OCI-LY3 (cell line): ENCODE measurements at regions not wholly inside any gene's neighbourhood (a gene's known extent, or its start where the extent isn't known, plus 50 kb on each side); places are given as distances from the start of the nearest gene placed in this dataset.

ENCODE experiments used
- CTCF ChIP-seq: fragments of 200-600, 300-600 bp; sonication (generic); IDR thresholded peaks from 2 replicates; pipeline ENCODE4 v1.5.1; 2014; ENCODE audit warnings: antibody characterized with exemption, low read length, low read depth
- EZH2phosphoT487 ChIP-seq: fragments of 200-600 bp; shearing (Covaris generic); IDR thresholded peaks from 2 replicates; pipeline ENCODE4 v1.6.1; 2018; ENCODE audit warnings: antibody characterized with exemption, mixed run types, low read depth

DNA sequence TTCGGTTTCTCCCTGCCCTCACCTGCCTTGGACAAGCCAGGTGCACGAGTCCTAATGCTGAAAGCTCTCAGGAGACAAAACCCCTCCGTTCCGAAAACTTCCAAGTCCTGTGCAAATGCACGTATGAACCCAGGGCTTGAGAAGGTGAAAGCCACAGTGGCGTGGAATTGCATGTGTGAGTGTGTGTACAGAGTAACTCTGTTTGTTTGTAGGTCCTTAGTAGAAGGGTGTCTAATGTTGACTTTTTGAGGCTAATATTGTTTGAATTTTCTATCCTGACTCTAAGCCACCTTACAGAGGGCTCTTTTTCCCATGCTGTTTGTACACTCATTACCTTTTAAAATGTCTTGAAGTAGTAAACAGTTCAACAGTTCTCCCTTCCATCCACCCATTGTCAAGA lies 129.1 kb downstream of the FOXA2 start:
- TF ChIP-seq CTCF (no peak), EZH2phosphoT487 (no peak)
